ENCODE measurements at regions not wholly inside any gene's neighbourhood (a gene's known extent, or its start where the extent isn't known, plus 50 kb on each side); places are given as distances from the start of the nearest gene placed in this dataset.

DNA sequence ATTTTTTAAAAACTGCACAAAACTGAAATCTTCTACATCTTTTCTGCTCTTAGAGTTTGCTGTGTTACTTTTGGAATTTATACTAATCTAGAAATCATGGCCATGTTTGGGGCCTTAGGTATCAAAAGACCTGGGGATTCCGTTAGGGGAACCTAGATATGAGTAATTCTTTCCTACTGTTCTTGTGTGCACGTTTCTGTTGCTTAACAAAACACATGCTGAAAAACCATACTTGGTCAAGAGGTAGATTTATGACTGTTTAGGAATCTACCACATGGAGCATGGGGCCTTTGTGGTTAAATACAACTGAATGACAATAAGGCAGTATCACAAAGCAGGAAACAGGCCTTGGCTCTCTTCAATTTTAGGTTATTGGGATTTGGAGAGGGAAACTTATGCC, 291.9 kb upstream of the USP25 start:
- ATAC-seq, result no peak
- 31 to 38% methylated on average over 2 of the region's 2 CpGs for WGBS, 2 donors (ENCODE audit: low coverage in 1 of 2)
- peaks cover 0 to 15% (median 0%) of the 10 kb centered on the region in 3 donors for H3K4me1 ChIP-seq
- H3K36me3 ChIP-seq, result no peaks in the 10 kb centered on the region
- H3K4me3 ChIP-seq, result no peak overlapping the region
- no peak overlapping the region for H3K27ac ChIP-seq
- no peaks in the 10 kb centered on the region for H3K9me3 ChIP-seq
- no peak for TF ChIP-seq EP300 (IDR thresholded peaks at IDR 0.05)
- TF ChIP-seq, protein P1, sequence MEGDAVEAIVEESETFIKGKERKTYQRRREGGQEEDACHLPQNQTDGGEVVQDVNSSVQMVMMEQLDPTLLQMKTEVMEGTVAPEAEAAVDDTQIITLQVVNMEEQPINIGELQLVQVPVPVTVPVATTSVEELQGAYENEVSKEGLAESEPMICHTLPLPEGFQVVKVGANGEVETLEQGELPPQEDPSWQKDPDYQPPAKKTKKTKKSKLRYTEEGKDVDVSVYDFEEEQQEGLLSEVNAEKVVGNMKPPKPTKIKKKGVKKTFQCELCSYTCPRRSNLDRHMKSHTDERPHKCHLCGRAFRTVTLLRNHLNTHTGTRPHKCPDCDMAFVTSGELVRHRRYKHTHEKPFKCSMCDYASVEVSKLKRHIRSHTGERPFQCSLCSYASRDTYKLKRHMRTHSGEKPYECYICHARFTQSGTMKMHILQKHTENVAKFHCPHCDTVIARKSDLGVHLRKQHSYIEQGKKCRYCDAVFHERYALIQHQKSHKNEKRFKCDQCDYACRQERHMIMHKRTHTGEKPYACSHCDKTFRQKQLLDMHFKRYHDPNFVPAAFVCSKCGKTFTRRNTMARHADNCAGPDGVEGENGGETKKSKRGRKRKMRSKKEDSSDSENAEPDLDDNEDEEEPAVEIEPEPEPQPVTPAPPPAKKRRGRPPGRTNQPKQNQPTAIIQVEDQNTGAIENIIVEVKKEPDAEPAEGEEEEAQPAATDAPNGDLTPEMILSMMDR (IDR thresholded peaks at IDR 0.05), result no peak
- TF ChIP-seq POLR2A (IDR thresholded peaks at IDR 0.05), result no peak
- no peak for TF ChIP-seq POLR2AphosphoS5 (IDR thresholded peaks at IDR 0.05)
- no peaks in the 10 kb centered on the region for H3K27me3 ChIP-seq

DNA sequence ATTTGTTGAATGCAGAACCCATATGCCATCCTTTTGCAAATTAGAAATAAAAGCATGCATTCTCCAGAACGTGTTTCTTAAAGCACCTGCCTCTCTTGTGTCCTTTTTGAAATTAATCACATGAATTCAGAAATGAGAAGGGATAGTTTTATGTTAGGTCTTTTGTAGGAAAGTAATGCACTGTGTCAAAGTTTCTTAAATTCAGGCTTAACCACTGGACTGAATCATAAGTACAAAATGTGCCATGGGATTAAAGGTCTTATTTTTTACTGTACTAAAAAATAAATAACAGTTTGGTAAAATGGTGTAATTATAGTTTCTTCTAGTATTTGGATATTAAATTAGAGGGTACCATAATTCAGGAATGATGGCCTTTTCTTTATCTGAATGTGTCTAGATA, 290.1 kb upstream of the USP25 start:
- WGBS, 2 donors (ENCODE audit: low coverage in 1 of 2), result 54% methylated on average over 1 of the region's 1 CpG; no CpG with 5 or more reads in 1 of the 2 donors
- Histone ChIP-seq H3K9me3 (no peaks in the 10 kb centered on the region), H3K36me3 (no peaks in the 10 kb centered on the region), H3K4me1 (peaks cover 3 to 33% (median 5%) of the 10 kb centered on the region in 3 donors), H3K4me3 (no peak overlapping the region), H3K27me3 (no peaks in the 10 kb centered on the region), H3K27ac (no peak overlapping the region)
- TF ChIP-seq POLR2AphosphoS5 (IDR thresholded peaks at IDR 0.05) (no peak), POLR2A (IDR thresholded peaks at IDR 0.05) (no peak), EP300 (IDR thresholded peaks at IDR 0.05) (no peak)
- TF ChIP-seq, protein P1 (IDR thresholded peaks at IDR 0.05), result no peak
- no peak for ATAC-seq

DNA sequence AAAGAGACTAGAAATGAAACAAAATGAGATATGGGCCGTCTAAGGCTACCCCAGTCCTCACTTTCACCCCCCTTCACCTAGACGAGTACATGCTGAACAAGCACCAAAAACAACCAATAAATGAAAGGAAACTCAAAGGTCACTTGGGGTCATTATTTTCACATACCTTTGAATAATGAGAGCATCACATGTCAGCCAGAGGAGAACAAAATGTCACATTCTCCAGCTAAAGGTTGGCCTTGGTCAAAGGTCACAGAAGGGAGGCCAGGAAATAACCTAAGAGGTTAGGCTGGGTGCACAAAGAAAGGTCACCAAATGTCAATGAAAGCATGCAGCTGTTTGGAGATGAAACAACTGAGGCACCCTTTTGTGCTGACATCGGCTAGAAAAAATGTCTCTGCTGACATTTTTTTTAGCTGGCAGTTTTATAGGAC, 288.7 kb upstream of the USP25 start:
- no peak overlapping the region for H3K4me3 ChIP-seq
- H3K27me3 ChIP-seq, result no peaks in the 10 kb centered on the region
- no peaks in the 10 kb centered on the region for H3K9me3 ChIP-seq
- WGBS, 2 donors (ENCODE audit: low coverage in 1 of 2), result 42 to 57% methylated on average over 3 of the region's 3 CpGs
- TF ChIP-seq EP300 (IDR thresholded peaks at IDR 0.05), result no peak
- TF ChIP-seq POLR2A (IDR thresholded peaks at IDR 0.05), result no peak
- TF ChIP-seq, protein P1 (IDR thresholded peaks at IDR 0.05), result no peak
- no peak for TF ChIP-seq POLR2AphosphoS5 (IDR thresholded peaks at IDR 0.05)
- no peaks in the 10 kb centered on the region for H3K36me3 ChIP-seq
- no peak overlapping the region for H3K27ac ChIP-seq
- H3K4me1 ChIP-seq, result peaks cover 3 to 34% (median 5%) of the 10 kb centered on the region in 3 donors
- no peak for ATAC-seq

DNA sequence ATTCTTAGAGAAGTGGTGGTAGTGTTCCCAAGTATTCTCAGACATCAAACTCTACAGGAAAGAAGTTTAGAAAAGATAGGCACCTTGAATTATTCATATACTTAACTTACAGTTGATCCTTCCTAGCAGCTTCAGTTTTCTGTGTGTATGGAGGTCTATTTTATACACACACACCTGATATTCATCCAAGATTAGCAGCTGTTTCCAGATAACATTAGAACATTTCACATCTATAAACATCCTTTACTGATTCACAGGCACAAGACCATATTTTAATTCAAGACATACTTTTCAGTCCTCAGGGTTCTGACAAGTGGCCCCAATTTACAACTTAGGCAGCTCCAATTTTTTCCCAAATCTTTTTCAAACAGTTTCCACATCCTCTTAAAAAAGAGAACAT, 287.8 kb upstream of the USP25 start:
- peaks cover 3 to 34% (median 5%) of the 10 kb centered on the region in 3 donors for H3K4me1 ChIP-seq
- H3K27me3 ChIP-seq, result no peaks in the 10 kb centered on the region
- no peak overlapping the region for H3K27ac ChIP-seq
- ATAC-seq, result no peak
- no peak overlapping the region for H3K4me3 ChIP-seq
- no peaks in the 10 kb centered on the region for H3K36me3 ChIP-seq
- TF ChIP-seq, protein P1 (IDR thresholded peaks at IDR 0.05), result no peak
- TF ChIP-seq EP300 (IDR thresholded peaks at IDR 0.05), result no peak
- TF ChIP-seq POLR2A (IDR thresholded peaks at IDR 0.05), result no peak
- TF ChIP-seq POLR2AphosphoS5 (IDR thresholded peaks at IDR 0.05), result no peak
- no peaks in the 10 kb centered on the region for H3K9me3 ChIP-seq

DNA sequence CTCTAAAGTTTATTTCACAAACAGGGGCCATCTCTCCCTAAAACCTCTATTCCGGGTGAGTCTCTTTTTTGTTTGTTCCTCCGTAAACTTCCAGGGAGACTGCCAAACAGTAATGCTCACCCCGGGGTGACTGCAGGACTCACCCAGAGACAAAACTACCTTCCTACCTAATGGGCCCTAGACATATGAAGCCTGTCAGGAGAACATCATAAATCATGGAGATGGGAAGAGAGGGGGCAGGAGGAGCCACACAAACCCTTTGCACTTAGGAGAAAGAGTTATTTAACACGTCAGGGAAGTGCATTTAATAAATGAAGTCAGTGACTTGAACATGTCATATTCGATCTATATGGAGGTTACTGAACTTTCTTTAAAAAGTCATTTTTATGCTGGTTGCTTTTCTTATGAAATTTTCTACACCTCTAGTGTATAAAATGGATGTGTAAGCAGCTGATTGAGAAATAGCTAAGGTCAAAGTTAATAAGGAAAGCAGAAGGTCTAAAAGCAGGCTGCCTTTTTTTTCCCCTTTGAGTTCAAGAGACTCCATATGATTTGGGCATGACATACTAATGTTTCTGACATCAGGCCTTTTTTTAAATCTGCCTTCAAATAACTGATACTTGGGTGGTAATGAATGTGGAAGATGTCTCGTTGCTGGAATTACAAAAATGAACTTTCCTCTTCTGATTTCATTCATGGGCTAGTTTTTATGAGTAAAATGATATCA, 286.9 kb upstream of the USP25 start:
- Histone ChIP-seq H3K4me3 (no peak overlapping the region), H3K36me3 (no peaks in the 10 kb centered on the region), H3K27me3 (no peaks in the 10 kb centered on the region), H3K9me3 (no peaks in the 10 kb centered on the region), H3K4me1 (peaks cover 3 to 34% (median 5%) of the 10 kb centered on the region in 3 donors), H3K27ac (no peak overlapping the region)
- 48 to 64% methylated on average over 4 to 6 of the region's 6 CpGs for WGBS, 2 donors (ENCODE audit: low coverage in 1 of 2)
- no peak for ATAC-seq
- TF ChIP-seq, protein P1 (IDR thresholded peaks at IDR 0.05), result no peak
- TF ChIP-seq EP300 (IDR thresholded peaks at IDR 0.05), result no peak
- no peak for TF ChIP-seq POLR2AphosphoS5 (IDR thresholded peaks at IDR 0.05)
- no peak for TF ChIP-seq POLR2A (IDR thresholded peaks at IDR 0.05)
